Loucy (cell line): ENCODE measurements at regions not wholly inside any gene's neighbourhood (a gene's known extent, or its start where the extent isn't known, plus 50 kb on each side); places are given as distances from the start of the nearest gene placed in this dataset.

Experiments
- H2AFZ ChIP-seq: fragments of 200-600 bp; sonication (generic); 2 replicates; pipeline ENCODE4 v1.6.0; 2016; ENCODE audit warnings: antibody characterized with exemption, mild to moderate bottlenecking, low read length, moderate library complexity
- H3F3A ChIP-seq: fragments of 200-600 bp; 2 replicates; pipeline ENCODE4 v1.6.0; 2016; ENCODE audit warnings: antibody characterized with exemption, low read depth, mild to moderate bottlenecking
- H3K27me3 ChIP-seq: fragments of 200-600 bp; sonication (generic); 2 replicates; pipeline ENCODE4 v1.6.1; 2014; ENCODE audit warnings: low read length, mild to moderate bottlenecking; ENCODE audit not compliant: insufficient read depth, poor library complexity, severe bottlenecking
- H3K36me3 ChIP-seq: fragments of 200-600 bp; sonication (generic); 2 replicates; pipeline ENCODE4 v1.6.1; 2016; ENCODE audit warnings: low read length; ENCODE audit not compliant: insufficient read depth
- H3K4me1 ChIP-seq: fragments of 200-600 bp; sonication (generic); 2 replicates; pipeline ENCODE4 v1.5.1; 2014; ENCODE audit warnings: low read length, mild to moderate bottlenecking; ENCODE audit not compliant: insufficient read depth, poor library complexity, severe bottlenecking
- H3K4me2 ChIP-seq: fragments of 200-600 bp; sonication (generic); 2 replicates; pipeline ENCODE4 v1.6.0; 2014; ENCODE audit warnings: antibody characterized with exemption, low read length, low read depth, mild to moderate bottlenecking; ENCODE audit not compliant: poor library complexity, severe bottlenecking
- H3K4me3 ChIP-seq: fragments of 200-600 bp; sonication (generic); 2 replicates; pipeline ENCODE4 v1.5.1; 2014; ENCODE audit warnings: low read length, mild to moderate bottlenecking, mixed read lengths; ENCODE audit not compliant: poor library complexity, severe bottlenecking
- H3K79me2 ChIP-seq: fragments of 200-600 bp; sonication (generic); 2 replicates; pipeline ENCODE4 v1.6.1; 2014; ENCODE audit warnings: low read length; ENCODE audit not compliant: insufficient read depth
- H3K9ac ChIP-seq: fragments of 200-600 bp; sonication (generic); 2 replicates; pipeline ENCODE4 v1.6.0; 2014; ENCODE audit warnings: mild to moderate bottlenecking, low read depth, low read length, moderate library complexity; ENCODE audit not compliant: poor library complexity, severe bottlenecking
- H3K9me2 ChIP-seq: fragments of 200-600 bp; sonication (generic); replicated peaks from 2 replicates; pipeline ENCODE4 v1.6.1; 2016; ENCODE audit warnings: low read depth, low read length, mixed read lengths
- H3K9me3 ChIP-seq: fragments of 200-600 bp; sonication (generic); 2 replicates; pipeline ENCODE4 v1.6.1; 2014; ENCODE audit warnings: mild to moderate bottlenecking, antibody characterized with exemption, low read length, low read depth; ENCODE audit not compliant: insufficient read depth
- H4K20me1 ChIP-seq: fragments of 200-600 bp; sonication (generic); 2 replicates; pipeline ENCODE4 v1.6.0; 2014; ENCODE audit warnings: antibody characterized with exemption, low read length, mild to moderate bottlenecking; ENCODE audit not compliant: insufficient read depth, poor library complexity, severe bottlenecking
- CTCF ChIP-seq: fragments of 200-600 bp; sonication (generic); conservative IDR thresholded peaks from 2 replicates; pipeline ENCODE4 v1.5.1; 2014; ENCODE audit warnings: mild to moderate bottlenecking, antibody characterized with exemption, low read length
- EZH2phosphoT487 ChIP-seq: fragments of 200-600 bp; IDR thresholded peaks from 2 replicates; pipeline ENCODE4 v1.6.1; 2018; ENCODE audit warnings: antibody characterized with exemption, mild to moderate bottlenecking, moderate library complexity, borderline replicate concordance

GRCh38 chr3:187906920-187907319 lies 161.7 kb upstream of the BCL6 start:
- no peaks in the 10 kb centered on the region for H3K79me2 ChIP-seq

GRCh38 chr3:187909866-187910265 lies 164.6 kb upstream of the BCL6 start:
- no peaks in the 10 kb centered on the region for H3F3A ChIP-seq
- H3K27me3 ChIP-seq, result no peaks in the 10 kb centered on the region
- H4K20me1 ChIP-seq, result no peaks in the 10 kb centered on the region
- TF ChIP-seq CTCF, result no peak
- TF ChIP-seq EZH2phosphoT487, result no peak
- H3K4me1 ChIP-seq, result peaks cover 34% of the 10 kb centered on the region
- H2AFZ ChIP-seq, result no peak overlapping the region
- H3K4me2 ChIP-seq, result no peak overlapping the region
- H3K9me3 ChIP-seq, result no peaks in the 10 kb centered on the region
- H3K9ac ChIP-seq, result no peak overlapping the region
- no peaks in the 10 kb centered on the region for H3K9me2 ChIP-seq
- no peaks in the 10 kb centered on the region for H3K36me3 ChIP-seq
- H3K4me3 ChIP-seq, result no peak overlapping the region
- no peaks in the 10 kb centered on the region for H3K79me2 ChIP-seq

More at GRCh38 chr3:187906920-187907319, 161.7 kb upstream of the BCL6 start:
- Histone ChIP-seq H3K4me1 (peaks cover 18% of the 10 kb centered on the region), H3K36me3 (no peaks in the 10 kb centered on the region), H2AFZ (no peak overlapping the region), H3K9ac (no peak overlapping the region), H4K20me1 (no peaks in the 10 kb centered on the region), H3K27me3 (no peaks in the 10 kb centered on the region), H3F3A (no peaks in the 10 kb centered on the region), H3K9me2 (no peaks in the 10 kb centered on the region), H3K4me3 (no peak overlapping the region), H3K4me2 (no peak overlapping the region), H3K9me3 (no peaks in the 10 kb centered on the region)
- TF ChIP-seq CTCF (no peak), EZH2phosphoT487 (no peak)

- no peaks in the 10 kb centered on the region for H3K9me3 ChIP-seq
- H3K4me1 ChIP-seq, result peaks cover 54% of the 10 kb centered on the region
- H4K20me1 ChIP-seq, result no peaks in the 10 kb centered on the region
- H3F3A ChIP-seq, result no peaks in the 10 kb centered on the region
- no peak overlapping the region for H2AFZ ChIP-seq
- TF ChIP-seq EZH2phosphoT487 (no peak), CTCF (no peak)
- H3K79me2 ChIP-seq, result no peaks in the 10 kb centered on the region
- no peaks in the 10 kb centered on the region for H3K9me2 ChIP-seq
- H3K4me2 ChIP-seq, result no peak overlapping the region
- no peak overlapping the region for H3K9ac ChIP-seq
- no peaks in the 10 kb centered on the region for H3K36me3 ChIP-seq
- H3K4me3 ChIP-seq, result no peak overlapping the region
- H3K27me3 ChIP-seq, result no peaks in the 10 kb centered on the region
Observed at GRCh38 chr3:187912007-187912406, 166.7 kb upstream of the BCL6 start.
